ENCODE measurements at regions not wholly inside any gene's neighbourhood (a gene's known extent, or its start where the extent isn't known, plus 50 kb on each side); places are given as distances from the start of the nearest gene placed in this dataset.

DNA sequence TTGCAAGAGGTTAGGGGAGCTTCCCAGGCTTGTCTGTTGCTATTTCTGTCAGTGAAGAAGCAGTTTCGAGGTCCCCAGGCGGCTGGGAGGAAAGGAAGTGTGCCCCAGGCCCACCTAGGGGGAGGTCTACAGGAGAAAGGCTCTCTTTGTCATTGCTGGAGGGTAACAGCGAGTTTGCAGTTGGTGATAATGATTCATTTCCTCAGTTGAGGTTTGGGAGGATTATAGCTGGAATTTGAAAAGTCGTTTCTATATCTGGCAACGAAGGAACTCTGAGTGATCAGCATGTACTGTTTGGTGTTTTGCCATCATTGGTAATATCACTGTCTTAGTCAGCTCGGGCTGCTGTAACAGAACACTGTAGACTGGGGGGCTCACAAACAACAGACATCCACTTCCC, 65.5 kb upstream of the UBE3A start:
- Histone ChIP-seq H3K36me3 (ENCODE audit: control insufficient read depth, insufficient read depth, low read length) (no peaks in the 10 kb centered on the region), H3K14ac (replicated peaks; ENCODE audit: low read depth, low read length) (no peak overlapping the region), H4K8ac (ENCODE audit: low read depth in 2 of 2, low read length in 2 of 2) (no peak overlapping the region), H3K23ac (ENCODE audit: low read depth, low read length) (no peak overlapping the region), H4K20me1 (ENCODE audit: insufficient read depth, low read length) (no peaks in the 10 kb centered on the region), H3K18ac (ENCODE audit: low read depth, low read length) (no peak overlapping the region), H3K4me2 (ENCODE audit: low read depth, low read length) (no peak overlapping the region), H3K4me1 (ENCODE audit: control insufficient read depth, insufficient read depth, low read length) (peaks cover 3% of the 10 kb centered on the region; the same call in 1 of the 2 replicates), H2BK120ac (ENCODE audit: low read depth, low read length) (no peak overlapping the region), H2BK15ac (ENCODE audit: low read depth, low read length) (no peak overlapping the region), H2BK20ac (ENCODE audit: low read depth, low read length) (no peak overlapping the region), H3K4ac (ENCODE audit: low read depth, low read length) (no peak overlapping the region), H3K27ac (ENCODE audit: insufficient read depth, low read length) (no peak overlapping the region; the same call in 1 of the 2 replicates), H4K5ac (ENCODE audit: low read depth, low read length) (no peak overlapping the region), H3K4me3 (ENCODE audit: insufficient read depth, low read depth, low read length) (no peak overlapping the region), H2AK5ac (ENCODE audit: low read depth, low read length) (no peak overlapping the region), H3K9ac (ENCODE audit: low read depth, low read length) (no peak overlapping the region), H2AFZ (replicated peaks; ENCODE audit: low read length, poor library complexity) (peak overlapping the region; percentile 71), H3K79me1 (ENCODE audit: low read depth in 1 of 2, low read length in 2 of 2) (no peaks in the 10 kb centered on the region), H2AK9ac (replicated peaks; ENCODE audit: low read depth, low read length, poor library complexity) (no peak overlapping the region), H4K91ac (ENCODE audit: insufficient read depth, low read depth, low read length) (no peak overlapping the region), H3K27me3 (ENCODE audit: control insufficient read depth, insufficient read depth, low read length) (no peaks in the 10 kb centered on the region), H3K9me1 (ENCODE audit: insufficient read depth, low read length) (no peaks in the 10 kb centered on the region), H2BK5ac (ENCODE audit: low read depth, low read length, poor library complexity, severe bottlenecking) (no peak overlapping the region), H3K56ac (ENCODE audit: extremely low read depth, insufficient read depth, low read length) (no peak overlapping the region), H3K9me3 (ENCODE audit: control insufficient read depth, insufficient read depth, low read length) (no peaks in the 10 kb centered on the region; the same call in 1 of the 2 replicates)
- in situ Hi-C loops (cut with MboI; ENCODE audit: low sequenced_read_pairs) (loop anchor here (10.0 to 25.0 kb wide), 3 partner anchors 430 to 1508 kb away; no protein-coding TSS in a partner anchor), intact Hi-C loops (cut with micrococcal nuclease) (loop anchor here (5.0 to 10.0 kb wide), 2 partner anchors 367 to 1860 kb away; partner anchors contain the start of gene MAGEL2), dilution Hi-C loops (cut with HindIII; ENCODE audit: low sequenced_read_pairs, unreplicated experiment) (no loop called here)
- CTCF ChIA-PET = no interaction called here
- peak; percentile 64 for DNase-seq
- POLR2A ChIA-PET (ENCODE audit: unreplicated experiment) = no interaction called here
- 27% methylated on average over 3 of the region's 6 CpGs; no CpG with 5 or more reads in 1 of the 2 experiments for WGBS, 2 experiments (ENCODE audit: extremely low coverage in 2 of 2, insufficient read length in 1 of 2)
- ATAC-seq (ENCODE audit: low read depth) = peak; percentile 46; the same call in 1 of the 2 replicates
- no TSS peak for BruUV-seq (replicated peaks)
- TF ChIP-seq USF2 (IDR thresholded peaks at IDR 0.05; ENCODE audit: low read depth, low read length) (no peak), POLR2A (IDR thresholded peaks at IDR 0.05; ENCODE audit: low read depth, low read length) (no peak), CEBPB (IDR thresholded peaks at IDR 0.05; ENCODE audit: low read depth, low read length) (no peak), MXI1 (IDR thresholded peaks at IDR 0.05; ENCODE audit: borderline replicate concordance, low read depth, low read length) (no peak), RAD21 (IDR thresholded peaks at IDR 0.05; ENCODE audit: low read length) (no peak), MAFK (IDR thresholded peaks at IDR 0.05; ENCODE audit: low read depth, low read length) (no peak), CHD1 (IDR thresholded peaks at IDR 0.05; ENCODE audit: low read depth, low read length) (no peak), CTCF (conservative IDR thresholded peaks at IDR 0.05; ENCODE audit: low read depth, low read length) (no peak), FOS (IDR thresholded peaks at IDR 0.05; ENCODE audit: low read depth, low read length) (no peak), SMC3 (IDR thresholded peaks at IDR 0.05; ENCODE audit: low read depth, low read length) (no peak)
- TF ChIP-seq, protein P1, sequence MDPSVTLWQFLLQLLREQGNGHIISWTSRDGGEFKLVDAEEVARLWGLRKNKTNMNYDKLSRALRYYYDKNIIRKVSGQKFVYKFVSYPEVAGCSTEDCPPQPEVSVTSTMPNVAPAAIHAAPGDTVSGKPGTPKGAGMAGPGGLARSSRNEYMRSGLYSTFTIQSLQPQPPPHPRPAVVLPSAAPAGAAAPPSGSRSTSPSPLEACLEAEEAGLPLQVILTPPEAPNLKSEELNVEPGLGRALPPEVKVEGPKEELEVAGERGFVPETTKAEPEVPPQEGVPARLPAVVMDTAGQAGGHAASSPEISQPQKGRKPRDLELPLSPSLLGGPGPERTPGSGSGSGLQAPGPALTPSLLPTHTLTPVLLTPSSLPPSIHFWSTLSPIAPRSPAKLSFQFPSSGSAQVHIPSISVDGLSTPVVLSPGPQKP (IDR thresholded peaks at IDR 0.05; ENCODE audit: borderline replicate concordance, low read depth, low read length) = no peak

All from IMR-90 (cell line).